Colon (tissue), 2 donors: ENCODE measurements at regions not wholly inside any gene's neighbourhood (a gene's known extent, or its start where the extent isn't known, plus 50 kb on each side); places are given as distances from the start of the nearest gene placed in this dataset.
"Not testable (repeated sequence)": the region's sequence is repeated elsewhere in the genome, so short reads cannot be mapped to it uniquely, and the experiment has no call there.

Experiments
- FAIRE-seq: peaks from 2 replicates; lab custom pipeline; 2012; peaks lifted over from hg19 to GRCh38; lab: Jason Lieb, UNC
- donor health status: control.
- donor health status: control.

DNA sequence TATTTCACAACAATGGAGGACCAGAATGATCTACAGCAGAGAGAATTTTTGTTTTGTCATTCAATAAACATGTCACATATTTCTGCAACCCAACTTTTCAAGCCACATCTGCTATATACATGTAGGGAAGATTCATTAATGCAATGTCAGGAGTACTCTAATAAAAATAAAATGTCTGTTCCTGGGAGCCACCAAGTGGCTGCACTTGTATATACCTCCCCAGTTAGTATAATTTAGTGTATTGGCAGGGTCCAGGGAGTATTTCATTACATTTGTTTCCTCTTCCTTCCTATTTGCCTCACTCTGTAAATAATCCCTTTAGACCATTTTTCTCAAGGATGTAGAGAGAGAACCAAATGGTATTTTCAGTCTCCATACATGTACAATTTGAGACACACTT lies 1169.0 kb downstream of the DIAPH3 start:
- no peak for FAIRE-seq

- FAIRE-seq: no peak
These were observed 1165.0 kb downstream of the DIAPH3 start for GRCh38 chr13:58998716-58999115.

DNA sequence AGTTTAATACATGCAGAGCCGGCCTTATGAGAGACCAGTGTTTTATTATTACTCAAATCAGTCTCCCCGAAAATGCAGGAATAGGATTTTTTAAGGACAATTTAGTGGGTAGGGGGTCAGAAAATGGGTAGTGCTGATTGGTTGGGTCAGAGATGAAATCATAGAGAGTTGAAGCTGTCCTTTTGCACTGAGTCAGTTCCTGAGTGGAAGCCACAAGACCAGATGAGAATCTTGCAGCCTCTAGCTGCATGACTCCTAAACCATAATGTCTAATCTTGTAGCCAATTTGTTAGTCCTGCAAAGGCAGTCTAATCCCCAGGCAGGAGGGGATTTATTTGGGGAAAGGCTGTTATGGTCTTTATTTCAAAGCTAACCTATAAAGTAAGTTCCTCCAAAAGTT lies 1163.9 kb downstream of the DIAPH3 start:
- FAIRE-seq: no peak

DNA sequence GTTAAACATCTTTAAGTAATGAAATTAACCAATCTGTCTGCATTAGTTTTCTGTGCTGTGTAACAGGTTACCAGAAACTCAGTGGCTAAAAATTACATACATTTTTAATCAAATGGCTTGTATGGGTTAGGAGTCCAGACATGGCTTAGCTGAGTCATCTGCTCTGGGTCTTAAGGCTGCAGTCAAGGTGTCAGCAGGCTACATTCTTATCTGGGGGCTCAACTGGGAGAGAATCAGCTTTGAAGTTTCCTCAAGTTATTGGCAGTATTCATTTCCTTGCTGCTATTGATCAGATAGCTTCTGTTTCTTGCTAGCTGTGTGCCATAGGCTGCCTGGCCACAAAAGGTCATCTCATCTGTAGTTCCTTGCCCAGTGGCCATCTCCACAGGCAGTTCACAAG lies 1163.0 kb downstream of the DIAPH3 start:
- FAIRE-seq: no peak

DNA sequence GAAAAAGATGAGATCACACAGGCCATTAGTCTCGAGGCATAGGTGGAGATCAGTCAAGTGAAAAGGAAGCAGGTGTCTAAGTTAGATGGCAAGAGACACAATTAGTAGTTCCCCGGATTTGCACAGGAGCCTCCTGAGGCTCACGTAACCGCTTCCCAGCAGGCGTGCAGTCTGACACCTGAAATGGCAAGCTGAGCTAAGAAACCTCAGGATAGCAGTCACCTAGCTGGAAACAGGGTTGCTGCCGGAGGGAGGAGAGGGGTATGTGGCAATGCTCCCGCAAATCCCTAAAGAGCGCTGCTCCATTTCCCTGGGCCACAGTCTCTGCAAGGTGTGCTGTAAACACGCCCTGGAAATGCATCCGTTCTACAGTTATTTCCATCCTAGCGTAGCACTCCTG lies 1151.0 kb downstream of the DIAPH3 start:
- FAIRE-seq: no peak

GRCh38 chr13:59016250-59016649 lies 1147.5 kb downstream of the DIAPH3 start:
- no peak for FAIRE-seq

DNA sequence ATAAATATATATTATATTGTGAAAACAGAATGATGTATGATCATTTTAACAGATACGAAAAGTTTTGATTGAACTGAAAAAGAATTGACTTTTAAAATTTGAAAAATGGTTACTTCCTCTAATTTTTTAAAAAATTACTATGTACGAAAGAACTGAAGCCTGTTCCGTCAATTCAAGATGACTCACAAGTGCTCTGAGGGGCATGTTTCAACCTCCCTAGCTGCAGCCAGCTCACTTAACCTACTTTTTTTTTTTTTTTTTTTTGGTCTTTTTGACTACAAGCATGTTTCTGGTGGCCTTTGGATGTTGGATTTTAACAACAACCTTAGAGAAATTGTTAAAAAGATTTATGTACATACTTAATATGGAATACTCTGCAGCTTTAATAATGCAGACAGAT lies 1139.3 kb downstream of the DIAPH3 start:
- no peak for FAIRE-seq

DNA sequence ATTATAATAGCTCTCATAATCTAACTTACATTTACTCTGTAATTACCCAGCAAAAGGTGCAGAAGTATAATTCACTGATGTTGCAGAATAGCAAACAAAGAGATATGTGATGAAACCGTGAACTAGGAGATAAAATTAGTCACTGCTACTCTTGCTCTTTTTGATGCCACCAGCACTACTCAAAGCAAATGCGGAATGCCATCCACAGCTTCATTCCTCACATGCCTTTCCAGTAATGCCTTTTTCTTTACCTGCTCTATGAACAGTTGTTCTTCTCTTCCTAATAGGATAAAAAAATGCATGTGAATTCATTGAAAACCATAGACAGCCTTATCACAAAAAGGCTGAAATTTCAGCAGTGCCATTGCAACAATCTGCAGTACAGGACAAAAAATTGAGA lies 1129.5 kb downstream of the DIAPH3 start:
- no peak for FAIRE-seq

- FAIRE-seq: no peak
These were observed 1124.9 kb downstream of the DIAPH3 start for GRCh38 chr13:59038824-59039223.

DNA sequence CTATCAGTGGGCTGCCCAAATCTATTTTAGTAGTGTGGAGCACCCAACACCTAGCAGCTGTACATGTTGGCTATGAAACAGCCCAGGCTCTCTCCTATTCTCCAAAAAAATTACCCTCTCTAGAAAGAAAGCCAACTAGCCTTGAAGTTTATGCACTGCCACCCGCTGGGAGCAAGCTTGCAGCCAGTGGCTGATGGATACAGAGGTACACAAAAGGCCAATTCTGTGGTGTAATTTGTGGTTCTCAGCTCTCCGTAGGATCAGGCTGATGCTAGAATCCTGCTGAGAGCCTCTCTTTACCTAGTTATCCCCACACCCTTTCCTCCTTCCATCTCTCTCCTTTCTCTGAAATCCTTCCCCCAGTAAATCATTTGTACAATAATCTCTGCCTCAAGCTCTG lies 1120.7 kb downstream of the DIAPH3 start:
- FAIRE-seq: no peak

DNA sequence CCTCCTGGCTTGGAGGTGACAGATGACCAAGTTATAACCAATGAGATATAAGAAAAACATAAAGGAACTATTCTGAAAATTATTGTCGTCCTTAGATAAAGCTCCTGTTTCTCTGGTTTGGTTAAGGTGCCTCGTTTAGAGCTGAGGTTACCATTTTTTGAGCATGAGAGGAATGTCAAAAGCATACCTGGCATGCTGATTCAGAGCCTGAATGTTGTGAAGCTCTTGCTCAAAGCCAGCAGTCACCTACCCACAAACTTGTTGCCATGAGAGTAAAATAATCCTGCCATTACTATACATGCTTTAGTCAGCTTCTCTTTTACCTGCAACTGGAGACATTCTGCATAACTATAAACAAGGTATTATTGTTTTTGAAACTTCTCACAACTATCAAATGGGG lies 1116.2 kb downstream of the DIAPH3 start:
- FAIRE-seq: no peak

GRCh38 chr13:59061621-59062020 lies 1102.1 kb downstream of the DIAPH3 start:
- no peak for FAIRE-seq

- no peak for FAIRE-seq
These were observed 1099.7 kb downstream of the DIAPH3 start for GRCh38 chr13:59064042-59064441.

GRCh38 chr13:59076386-59076785 lies 1087.3 kb downstream of the DIAPH3 start:
- FAIRE-seq: not testable (repeated sequence)

DNA sequence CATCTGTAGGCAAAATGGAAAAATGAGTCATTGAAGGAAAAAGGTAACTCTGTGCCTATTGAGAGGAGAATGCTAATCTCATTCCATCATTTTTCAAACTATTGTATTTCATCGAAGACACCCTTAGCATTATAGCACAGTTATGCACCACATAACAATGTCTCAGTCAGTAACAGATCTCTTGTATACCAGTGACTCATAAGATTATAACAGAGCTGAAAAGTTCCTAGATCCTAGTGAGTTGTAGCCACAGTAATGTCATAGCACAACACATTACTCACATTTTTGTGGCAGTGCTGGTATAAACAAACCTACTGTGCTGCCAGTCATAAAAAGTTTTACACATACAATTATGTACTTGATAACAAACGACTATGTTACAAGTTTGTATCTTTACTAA lies 1077.6 kb downstream of the DIAPH3 start:
- FAIRE-seq: no peak

GRCh38 chr13:59088716-59089115 lies 1075.0 kb downstream of the DIAPH3 start:
- FAIRE-seq: no peak

DNA sequence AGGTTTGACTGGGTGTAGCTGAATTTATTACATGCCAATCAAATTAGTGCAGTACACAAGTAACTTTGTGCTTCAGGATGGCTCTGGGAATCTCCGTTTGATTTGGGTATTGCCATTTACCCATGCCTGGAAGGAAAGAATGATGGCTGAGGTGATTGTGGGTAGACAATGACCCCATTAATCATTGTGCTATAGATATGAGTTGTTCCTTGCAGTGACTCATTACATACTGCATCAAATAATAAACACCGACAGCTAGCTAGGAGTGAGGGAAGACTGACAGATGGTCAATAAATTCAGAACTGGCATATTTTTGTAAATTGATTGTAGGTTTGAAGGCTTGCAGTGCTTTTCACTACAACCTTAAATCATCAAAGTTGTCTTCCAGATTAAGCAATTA lies 1069.5 kb downstream of the DIAPH3 start:
- FAIRE-seq: no peak

GRCh38 chr13:59099182-59099974 lies 1064.3 kb downstream of the DIAPH3 start:
- no peak for FAIRE-seq

DNA sequence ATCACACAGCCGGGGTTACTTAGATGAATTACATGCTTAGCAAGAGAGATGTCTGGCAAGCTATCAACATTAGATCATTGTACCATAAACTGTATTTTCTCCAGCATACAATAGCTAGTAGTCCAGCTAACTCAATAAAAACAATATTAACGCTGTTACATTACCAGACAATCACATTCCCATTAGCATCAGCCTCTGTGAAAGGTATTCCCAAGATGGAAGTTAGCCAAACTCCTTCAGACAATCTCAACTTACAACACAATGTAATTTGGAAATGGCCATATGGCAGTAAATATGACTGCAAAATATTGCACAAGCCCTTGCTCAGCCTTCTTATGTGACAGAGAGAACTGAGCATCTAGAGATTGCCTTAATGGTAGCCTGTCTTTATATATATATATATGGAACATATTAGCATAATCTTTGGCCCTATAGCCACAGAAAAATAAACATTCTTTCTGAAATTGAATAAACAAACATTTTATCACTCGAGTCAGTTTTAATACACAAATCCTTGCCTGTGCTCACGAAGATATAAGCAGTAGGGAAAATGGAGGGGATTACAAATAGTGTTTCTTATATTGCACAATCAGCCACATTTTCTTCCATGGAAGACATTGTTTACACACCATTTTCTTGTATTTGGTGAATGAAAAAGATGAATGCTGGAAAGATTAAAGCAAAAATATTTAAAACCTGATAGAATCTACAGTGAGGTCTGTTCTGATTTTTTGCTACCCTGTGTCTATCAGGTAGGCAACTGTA lies 1060.5 kb downstream of the DIAPH3 start:
- no peak for FAIRE-seq

DNA sequence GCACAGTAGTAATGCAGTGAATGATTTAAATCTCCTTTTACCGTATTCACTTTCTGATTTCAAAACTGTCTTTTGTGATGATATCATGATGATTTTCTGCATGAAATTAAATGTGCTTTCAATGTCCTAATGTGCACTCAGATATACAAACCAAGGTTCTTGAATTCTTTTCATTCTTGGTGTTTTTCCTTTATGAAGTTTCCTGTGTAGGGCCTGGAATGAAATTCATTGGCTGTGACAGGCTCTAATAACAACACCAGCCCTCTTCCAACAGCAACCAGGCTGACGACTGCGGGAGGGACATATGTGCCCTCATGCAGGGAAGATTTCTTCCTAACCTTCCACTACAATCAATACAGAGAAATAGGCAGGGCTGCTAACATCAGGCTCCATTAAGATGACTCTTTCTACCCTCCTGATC lies 1052.0 kb downstream of the DIAPH3 start:
- no peak for FAIRE-seq

DNA sequence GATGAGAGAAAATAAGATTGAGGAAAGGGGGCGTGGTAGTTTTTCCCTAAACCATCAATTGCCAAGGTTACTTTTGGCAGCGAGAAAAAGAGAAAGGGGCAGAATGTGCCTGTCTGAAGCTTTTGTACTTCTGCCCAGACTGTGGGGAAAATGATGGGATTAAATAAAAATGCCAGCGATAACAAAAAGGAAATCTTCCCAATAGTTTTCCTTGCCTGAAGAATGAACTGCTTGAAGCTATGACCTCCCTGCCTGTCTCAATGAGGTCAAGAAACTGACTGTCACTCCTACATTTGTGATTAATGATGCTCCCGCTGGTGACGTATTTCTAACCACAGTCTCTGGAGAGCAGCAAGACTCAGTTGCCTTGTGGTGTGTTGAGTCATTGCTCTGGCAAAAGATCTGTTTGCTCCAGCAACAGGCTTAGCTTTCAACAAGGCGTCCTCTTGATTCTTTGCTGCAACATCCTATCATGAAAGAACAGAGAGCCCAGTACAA lies 1051.5 kb downstream of the DIAPH3 start:
- FAIRE-seq: no peak

GRCh38 chr13:59119475-59119874 lies 1044.3 kb downstream of the DIAPH3 start:
- no peak for FAIRE-seq

GRCh38 chr13:59120297-59120843 lies 1043.4 kb downstream of the DIAPH3 start:
- FAIRE-seq: no peak
